ENCODE measurements at regions not wholly inside any gene's neighbourhood (a gene's known extent, or its start where the extent isn't known, plus 50 kb on each side); places are given as distances from the start of the nearest gene placed in this dataset.

GRCh38 chr15:87115795-87116194, 1036.1 kb downstream of the AGBL1 start (continued):
- TF ChIP-seq CHD7 (IDR thresholded peaks at IDR 0.05; ENCODE audit: insufficient replicate concordance, low read length) = no peak
- TF ChIP-seq SP4 (IDR thresholded peaks at IDR 0.05; ENCODE audit: low read length) = no peak
- no peak for TF ChIP-seq FOSL1 (IDR thresholded peaks at IDR 0.05; ENCODE audit: insufficient read depth, low read depth, low read length)
- TF ChIP-seq ZNF274 (IDR thresholded peaks at IDR 0.05; ENCODE audit: borderline replicate concordance, extremely low read depth, low read length) = no peak
- TF ChIP-seq TBP (IDR thresholded peaks at IDR 0.05; ENCODE audit: low read depth, low read length) = no peak
- TF ChIP-seq SIX5 (IDR thresholded peaks at IDR 0.05; ENCODE audit: low read depth, low read length) = no peak
- TF ChIP-seq EP300 (IDR thresholded peaks at IDR 0.05; ENCODE audit: borderline replicate concordance in 1 of 2, low read depth in 2 of 2, low read length in 2 of 2) = no peak
- no peak for TF ChIP-seq SP2 (IDR thresholded peaks at IDR 0.05; ENCODE audit: low read length)
- TF ChIP-seq SRF (IDR thresholded peaks at IDR 0.05; ENCODE audit: low read depth, low read length) = no peak
- TF ChIP-seq TCF12 (IDR thresholded peaks at IDR 0.05; ENCODE audit: low read depth, low read length) = no peak
